Spleen (tissue), 7 donors: ENCODE measurements at regions not wholly inside any gene's neighbourhood (a gene's known extent, or its start where the extent isn't known, plus 50 kb on each side); places are given as distances from the start of the nearest gene placed in this dataset.

Experiments
- POLR2A ChIP-seq, 3 donors: fragments of 450-650 bp; IDR thresholded peaks; one replicate each; pipeline ENCODE4 v1.5.1; 2017; ENCODE audit warnings: antibody characterized with exemption in 3 of 3, mild to moderate bottlenecking in 1 of 3
- TF ChIP-seq, protein P1 (sequence below), 11 experiments: fragments of 200-600 bp in 7 of 11; fragments of 450-650 bp in 4 of 11; sonication (generic) in 4 of 11; IDR thresholded peaks in 8 of 11; conservative IDR thresholded peaks in 3 of 11; 1 replicate in 7 of 11; 2 replicates in 4 of 11; pipeline versions ENCODE4 v1.4.0 to v1.8.0; 2016 to 2021; ENCODE audit warnings: antibody characterized with exemption in 11 of 11, inconsistent platforms in 4 of 11, mild to moderate bottlenecking in 1 of 11
- donor health status: DM: no; HTN: no; CAD: no; lungs with moderate emphysema.
- donor health status: DM: no; HTN: no; CAD: no.
- donor health status: DM: no; HTN: no; CAD: no.

DNA sequence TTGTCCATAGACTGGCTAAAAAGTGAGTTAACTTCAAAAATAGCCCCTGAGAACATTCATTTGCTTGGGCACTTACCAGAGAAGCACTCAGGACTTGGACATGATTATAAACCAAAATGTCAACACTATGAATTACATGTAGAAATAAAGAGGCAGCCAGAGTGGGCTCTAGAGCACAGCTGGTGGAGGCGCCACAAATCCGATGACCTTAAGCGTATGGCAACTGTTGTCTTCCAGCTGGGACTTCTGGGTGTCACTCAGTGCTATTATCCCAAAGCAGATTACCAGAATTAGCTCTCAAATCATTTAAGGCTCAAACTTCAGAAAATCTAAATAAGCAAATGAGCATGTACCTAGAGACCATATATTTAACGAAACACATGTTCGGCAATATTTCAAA is 1255.5 kb upstream of the SLC10A2 start:
- TF ChIP-seq, protein P1, sequence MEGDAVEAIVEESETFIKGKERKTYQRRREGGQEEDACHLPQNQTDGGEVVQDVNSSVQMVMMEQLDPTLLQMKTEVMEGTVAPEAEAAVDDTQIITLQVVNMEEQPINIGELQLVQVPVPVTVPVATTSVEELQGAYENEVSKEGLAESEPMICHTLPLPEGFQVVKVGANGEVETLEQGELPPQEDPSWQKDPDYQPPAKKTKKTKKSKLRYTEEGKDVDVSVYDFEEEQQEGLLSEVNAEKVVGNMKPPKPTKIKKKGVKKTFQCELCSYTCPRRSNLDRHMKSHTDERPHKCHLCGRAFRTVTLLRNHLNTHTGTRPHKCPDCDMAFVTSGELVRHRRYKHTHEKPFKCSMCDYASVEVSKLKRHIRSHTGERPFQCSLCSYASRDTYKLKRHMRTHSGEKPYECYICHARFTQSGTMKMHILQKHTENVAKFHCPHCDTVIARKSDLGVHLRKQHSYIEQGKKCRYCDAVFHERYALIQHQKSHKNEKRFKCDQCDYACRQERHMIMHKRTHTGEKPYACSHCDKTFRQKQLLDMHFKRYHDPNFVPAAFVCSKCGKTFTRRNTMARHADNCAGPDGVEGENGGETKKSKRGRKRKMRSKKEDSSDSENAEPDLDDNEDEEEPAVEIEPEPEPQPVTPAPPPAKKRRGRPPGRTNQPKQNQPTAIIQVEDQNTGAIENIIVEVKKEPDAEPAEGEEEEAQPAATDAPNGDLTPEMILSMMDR (IDR thresholded peaks at IDR 0.05 in 8 of 11, conservative IDR thresholded peaks at IDR 0.05 in 3 of 11), result no peak
- no peak for TF ChIP-seq POLR2A (IDR thresholded peaks at IDR 0.05)
